Memory B cell (primary cell): ENCODE measurements at regions not wholly inside any gene's neighbourhood (a gene's known extent, or its start where the extent isn't known, plus 50 kb on each side); places are given as distances from the start of the nearest gene placed in this dataset.

Source experiments
- ATAC-seq: fragments of 150-1000 bp; cut with Tn5 transposase; 2 replicates; pipeline ENCODE4 v1.10.0; 2021; ENCODE audit warnings: low read depth, mild to moderate bottlenecking, moderate library complexity
- DNase-seq, 2 donors: peaks; one replicate each; pipeline ENCODE4 v3.0.0; 2022; ENCODE audit warnings: low spot score in 2 of 2
- H3K27ac Mint-ChIP-seq: one replicate; pipeline ENCODE4 v1.8.0; 2022; ENCODE audit warnings: mild to moderate bottlenecking, moderate library complexity, mixed read lengths
- H3K27me3 Mint-ChIP-seq: one replicate; pipeline ENCODE4 v1.8.0; 2022; ENCODE audit warnings: mixed read lengths
- H3K36me3 Mint-ChIP-seq: one replicate; pipeline ENCODE4 v1.8.0; 2022; ENCODE audit warnings: mild to moderate bottlenecking, mixed read lengths
- H3K4me1 Mint-ChIP-seq: one replicate; pipeline ENCODE4 v1.8.0; 2022; ENCODE audit warnings: mixed read lengths
- H3K4me3 Mint-ChIP-seq: one replicate; pipeline ENCODE4 v1.8.0; 2022; ENCODE audit warnings: mild to moderate bottlenecking, moderate library complexity, mixed read lengths
- H3K9me3 Mint-ChIP-seq: one replicate; pipeline ENCODE4 v1.8.0; 2022; ENCODE audit warnings: mixed read lengths

DNA sequence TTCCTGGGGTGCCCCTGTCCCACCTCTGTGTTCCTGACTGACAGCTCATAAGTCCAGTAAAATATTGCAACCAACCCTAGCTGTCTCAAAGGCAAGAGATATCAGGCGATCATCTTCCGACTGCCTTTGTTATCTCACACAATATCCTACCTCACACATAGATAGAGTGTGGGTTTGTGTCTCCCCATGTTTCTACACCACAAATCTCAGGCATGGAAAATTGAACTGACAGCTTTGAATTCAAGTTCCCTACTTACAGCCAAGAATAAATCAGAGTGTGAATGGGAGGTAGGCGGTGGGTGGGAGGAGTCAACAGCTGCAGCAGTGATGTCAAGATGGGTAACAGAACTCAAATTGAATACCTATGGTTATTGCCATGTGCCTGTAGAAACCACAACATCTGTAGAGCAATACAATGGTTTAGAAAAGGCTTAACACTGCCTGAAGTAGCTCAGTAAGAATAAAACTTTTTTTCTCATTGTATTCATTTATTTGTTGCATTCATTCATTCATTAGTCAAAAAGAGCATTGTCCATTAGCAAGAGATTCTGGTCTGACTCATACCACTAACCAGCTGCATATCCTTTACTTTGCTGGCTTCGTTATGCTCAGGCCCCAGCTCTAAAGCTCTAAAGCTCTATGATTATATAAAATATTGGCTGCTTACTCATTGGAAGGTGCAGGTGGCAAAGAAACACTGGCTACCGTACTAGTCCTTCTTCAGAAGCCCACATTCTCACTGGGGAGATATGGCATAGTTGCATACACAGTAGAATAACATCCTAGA lies 108.2 kb upstream of the DMAC1 start:
- H3K27ac Mint-ChIP-seq, result no peak overlapping the region
- H3K36me3 Mint-ChIP-seq, result no peaks in the 10 kb centered on the region
- ATAC-seq (no peak), DNase-seq (no peak)
- H3K4me1 Mint-ChIP-seq, result no peaks in the 10 kb centered on the region
- peaks cover 2% of the 10 kb centered on the region for H3K27me3 Mint-ChIP-seq
- no peaks in the 10 kb centered on the region for H3K9me3 Mint-ChIP-seq
- no peak overlapping the region for H3K4me3 Mint-ChIP-seq

DNA sequence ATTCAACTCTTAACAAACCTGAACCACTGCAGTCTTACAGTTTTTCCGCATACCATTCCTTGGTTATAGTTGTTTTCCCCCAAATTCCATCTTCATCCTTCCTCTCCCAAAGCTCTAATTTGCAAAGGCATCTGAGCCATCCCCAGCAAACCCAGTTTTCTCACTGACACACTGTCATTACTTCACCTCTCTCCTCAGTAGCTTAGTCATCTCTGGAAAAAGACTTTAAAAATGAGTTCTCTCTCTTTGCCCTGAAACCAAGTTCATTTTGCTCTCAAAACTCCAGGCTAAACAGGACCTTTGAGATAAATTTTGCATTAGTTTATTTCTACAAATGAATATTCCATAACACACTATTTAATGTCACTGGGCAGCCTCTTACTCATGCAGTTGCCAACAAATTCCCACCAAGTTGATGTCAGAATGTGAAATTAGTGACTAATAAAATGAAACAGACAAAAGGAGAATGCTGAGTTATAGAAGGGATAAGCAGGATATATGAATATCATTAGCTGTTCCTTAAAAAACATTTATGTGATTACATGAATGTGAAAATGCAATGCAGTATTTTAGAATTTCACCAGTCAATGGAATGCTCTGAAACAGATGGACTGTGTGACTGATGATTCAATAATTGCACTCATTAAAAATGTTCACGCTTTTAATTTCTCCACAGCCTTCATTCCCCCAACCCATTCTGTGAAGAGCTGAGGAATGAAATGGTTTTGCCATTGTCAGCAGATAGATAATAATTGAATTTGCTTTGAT lies 107.4 kb upstream of the DMAC1 start:
- Mint-ChIP-seq H3K4me3 (no peak overlapping the region), H3K4me1 (no peaks in the 10 kb centered on the region), H3K36me3 (no peaks in the 10 kb centered on the region), H3K27ac (no peak overlapping the region), H3K9me3 (no peaks in the 10 kb centered on the region), H3K27me3 (peaks cover 2% of the 10 kb centered on the region)
- no peak for DNase-seq
- ATAC-seq, result no peak

DNA sequence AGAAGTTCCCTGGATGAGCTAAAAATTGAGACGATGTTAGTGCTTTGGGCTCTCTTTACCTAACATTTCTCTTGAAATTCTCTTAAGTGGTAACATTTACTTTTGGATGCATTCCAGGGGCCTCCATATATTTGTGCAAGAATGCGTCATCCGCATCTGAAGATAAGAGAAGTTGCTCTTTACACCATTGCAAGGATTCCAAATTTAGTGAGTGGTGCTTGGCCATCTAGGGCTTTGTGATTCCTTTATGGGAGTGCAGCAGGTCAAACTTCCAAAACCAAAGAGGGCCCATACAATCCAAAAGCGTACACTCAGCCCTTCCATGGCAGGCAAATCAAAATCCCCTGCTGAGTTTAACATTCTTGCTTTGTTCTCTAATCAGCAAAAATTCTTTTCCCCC lies 102.0 kb upstream of the DMAC1 start:
- no peaks in the 10 kb centered on the region for H3K4me1 Mint-ChIP-seq
- no peak overlapping the region for H3K4me3 Mint-ChIP-seq
- no peak overlapping the region for H3K27ac Mint-ChIP-seq
- ATAC-seq, result no peak
- H3K36me3 Mint-ChIP-seq, result no peaks in the 10 kb centered on the region
- H3K9me3 Mint-ChIP-seq, result no peaks in the 10 kb centered on the region
- no peaks in the 10 kb centered on the region for H3K27me3 Mint-ChIP-seq
- no peak for DNase-seq

DNA sequence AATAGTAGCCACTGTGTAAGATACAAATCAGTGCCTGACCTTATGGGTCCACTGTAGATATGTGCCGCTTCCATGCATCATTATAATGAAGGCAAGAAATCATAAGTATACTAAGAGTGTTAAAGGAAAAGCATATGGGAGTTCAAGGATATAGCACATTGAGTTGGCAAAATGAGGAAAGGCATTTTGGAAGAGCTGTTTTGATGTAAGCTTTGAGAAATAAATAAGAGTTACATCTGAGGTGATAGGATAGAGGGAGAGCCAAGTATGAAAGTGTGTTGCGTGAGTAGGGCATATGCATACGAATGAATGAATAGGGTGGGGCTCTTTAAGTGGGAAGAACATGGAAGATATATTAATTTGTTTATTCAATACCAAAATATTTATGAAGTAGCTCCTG lies 101.0 kb upstream of the DMAC1 start:
- H3K9me3 Mint-ChIP-seq, result no peaks in the 10 kb centered on the region
- no peak overlapping the region for H3K4me3 Mint-ChIP-seq
- DNase-seq (no peak), ATAC-seq (no peak)
- H3K36me3 Mint-ChIP-seq, result no peaks in the 10 kb centered on the region
- H3K4me1 Mint-ChIP-seq, result no peaks in the 10 kb centered on the region
- H3K27me3 Mint-ChIP-seq, result no peaks in the 10 kb centered on the region
- no peak overlapping the region for H3K27ac Mint-ChIP-seq

DNA sequence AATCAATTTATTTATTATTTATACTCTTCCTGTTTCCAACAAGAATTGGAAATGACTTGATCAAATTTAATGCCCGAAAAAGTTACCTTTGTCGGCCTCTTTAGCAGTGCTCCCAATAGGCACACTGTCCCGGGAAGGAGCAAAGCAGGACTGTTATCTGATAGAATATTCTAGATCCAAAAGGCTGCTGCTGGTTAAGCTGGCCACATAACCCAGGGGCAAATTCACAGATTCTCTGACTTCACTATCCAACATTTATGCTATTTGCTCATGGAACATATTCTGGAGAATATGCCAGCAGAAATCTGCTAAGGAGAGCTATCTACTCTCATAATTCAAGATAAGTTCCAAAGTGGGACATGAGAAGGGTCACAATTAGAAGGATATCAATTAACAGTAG lies 100.2 kb upstream of the DMAC1 start:
- H3K36me3 Mint-ChIP-seq, result no peaks in the 10 kb centered on the region
- ATAC-seq (no peak), DNase-seq (no peak)
- H3K27me3 Mint-ChIP-seq, result no peaks in the 10 kb centered on the region
- no peaks in the 10 kb centered on the region for H3K4me1 Mint-ChIP-seq
- no peak overlapping the region for H3K4me3 Mint-ChIP-seq
- H3K9me3 Mint-ChIP-seq, result no peaks in the 10 kb centered on the region
- no peak overlapping the region for H3K27ac Mint-ChIP-seq

DNA sequence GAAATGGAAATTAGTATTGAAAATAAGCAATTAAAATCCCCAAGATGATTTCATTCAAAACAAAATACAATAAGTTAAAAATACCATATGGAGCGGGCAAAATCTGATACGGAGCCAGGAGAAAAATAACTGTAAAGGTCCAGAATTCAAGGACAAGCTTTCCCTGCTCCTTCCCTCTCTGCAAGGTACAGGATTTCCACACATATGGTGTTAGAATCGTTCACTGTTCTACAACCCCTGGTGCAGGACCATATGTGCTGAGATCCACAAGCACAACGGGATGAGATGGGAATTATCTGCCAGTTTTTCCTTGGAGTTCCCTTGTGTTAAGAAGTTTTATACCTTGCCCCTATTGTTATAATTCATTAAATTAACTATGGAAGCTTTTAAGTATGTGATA lies 94.7 kb upstream of the DMAC1 start:
- DNase-seq (no peak), ATAC-seq (no peak)
- Mint-ChIP-seq H3K27ac (no peak overlapping the region), H3K4me3 (no peak overlapping the region), H3K27me3 (no peaks in the 10 kb centered on the region), H3K9me3 (peaks cover 3% of the 10 kb centered on the region), H3K4me1 (peaks cover 6% of the 10 kb centered on the region), H3K36me3 (no peaks in the 10 kb centered on the region)

DNA sequence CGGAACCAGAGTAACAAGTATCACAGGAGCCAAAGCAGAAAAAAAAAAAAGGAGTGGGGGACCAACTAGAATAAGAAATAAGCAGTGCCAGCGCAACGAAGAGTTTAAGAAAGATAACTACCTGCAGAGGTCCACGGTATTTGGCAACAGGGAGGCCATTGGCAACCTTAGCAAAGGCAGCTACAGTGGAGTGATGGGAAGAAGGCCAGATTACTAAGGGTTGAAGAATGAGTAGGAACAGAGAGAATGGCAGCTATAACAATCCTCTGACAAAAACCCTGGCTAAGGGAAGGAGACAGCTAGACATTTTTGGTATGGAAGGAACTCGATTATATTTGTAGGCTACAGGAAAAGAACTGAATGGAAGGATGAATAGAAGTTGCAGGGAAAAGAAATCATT lies 93.4 kb upstream of the DMAC1 start:
- Mint-ChIP-seq H3K4me1 (peaks cover 6% of the 10 kb centered on the region), H3K9me3 (peaks cover 3% of the 10 kb centered on the region), H3K4me3 (no peak overlapping the region), H3K27me3 (no peaks in the 10 kb centered on the region), H3K36me3 (no peaks in the 10 kb centered on the region), H3K27ac (no peak overlapping the region)
- DNase-seq (no peak), ATAC-seq (no peak)

DNA sequence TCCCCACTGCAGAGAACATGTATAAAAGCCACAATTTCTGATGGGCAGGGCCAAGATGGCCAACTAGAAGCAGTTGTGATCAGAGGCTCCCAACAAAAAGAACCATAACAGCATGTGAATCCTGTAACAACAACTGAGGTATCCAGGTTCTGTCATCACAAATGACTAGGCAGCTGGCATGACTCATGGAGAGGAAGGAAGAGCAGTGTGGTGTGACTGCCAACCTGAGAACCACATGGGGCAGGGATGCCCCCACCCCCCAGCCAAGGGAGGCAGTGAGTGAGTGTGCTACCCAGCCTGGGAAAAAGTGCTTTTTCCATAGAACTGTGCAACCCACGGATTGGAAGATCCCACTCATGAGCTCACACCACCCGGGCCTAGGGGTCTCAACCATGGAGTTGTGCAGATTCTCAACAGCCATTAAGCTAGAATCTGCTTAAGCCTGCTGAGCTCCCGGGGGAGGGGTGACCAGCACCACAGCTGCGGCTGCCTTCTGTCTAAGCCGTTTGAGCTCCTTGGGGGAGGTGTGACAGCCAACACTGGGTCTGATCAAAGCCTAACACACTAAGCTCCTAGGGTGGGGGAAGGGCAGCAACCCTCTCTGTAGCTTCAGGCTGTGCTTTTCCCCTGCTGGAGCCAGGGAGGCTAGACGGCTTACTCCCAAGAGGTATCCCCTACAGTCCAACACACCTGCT lies 80.1 kb upstream of the DMAC1 start:
- Mint-ChIP-seq H3K27me3 (no peaks in the 10 kb centered on the region), H3K36me3 (peaks cover 7% of the 10 kb centered on the region), H3K4me1 (peaks cover 13% of the 10 kb centered on the region), H3K4me3 (no peak overlapping the region), H3K9me3 (peaks cover 3% of the 10 kb centered on the region), H3K27ac (no peak overlapping the region)
- DNase-seq (no peak), ATAC-seq (no peak)

DNA sequence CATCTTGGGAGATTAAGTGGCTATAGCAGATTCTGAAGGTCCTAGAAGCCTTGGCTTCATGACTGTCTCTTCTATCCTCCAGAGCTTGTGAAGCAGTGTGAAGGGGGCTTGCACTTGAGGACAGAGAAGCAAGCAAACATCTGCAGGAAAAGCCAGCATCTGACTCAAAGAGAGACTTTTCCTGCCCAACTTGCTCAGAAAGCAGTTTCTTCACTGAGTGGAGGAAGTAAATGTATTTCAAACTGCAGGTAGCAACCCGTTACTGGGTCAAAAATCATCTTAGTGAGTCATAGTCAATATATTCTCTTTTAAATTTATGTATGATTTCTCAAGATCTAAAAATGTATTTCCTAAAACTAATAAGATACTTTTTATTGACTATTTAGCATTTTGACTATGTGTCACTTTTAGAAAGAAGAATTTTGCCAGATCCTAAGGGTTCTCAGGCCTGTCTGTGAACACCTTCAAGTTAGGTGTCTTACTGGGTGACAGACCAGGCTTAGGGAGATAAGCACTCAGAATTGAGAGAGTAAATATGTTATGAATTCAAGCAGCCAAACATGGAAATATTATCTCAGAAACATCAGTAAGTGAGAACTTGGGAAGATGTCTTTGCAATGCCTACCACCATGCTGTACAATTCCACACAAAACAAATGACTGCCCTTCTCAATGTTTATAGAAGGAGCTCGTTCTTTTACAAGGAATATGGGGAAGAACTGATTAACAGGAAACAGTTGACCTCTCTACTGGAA lies 72.6 kb upstream of the DMAC1 start:
- no peak for ATAC-seq
- no peak overlapping the region for H3K4me3 Mint-ChIP-seq
- H3K27me3 Mint-ChIP-seq, result no peaks in the 10 kb centered on the region
- peaks cover 1% of the 10 kb centered on the region for H3K36me3 Mint-ChIP-seq
- no peak overlapping the region for H3K27ac Mint-ChIP-seq
- DNase-seq, result no peak
- peaks cover 1% of the 10 kb centered on the region for H3K9me3 Mint-ChIP-seq
- H3K4me1 Mint-ChIP-seq, result no peaks in the 10 kb centered on the region

DNA sequence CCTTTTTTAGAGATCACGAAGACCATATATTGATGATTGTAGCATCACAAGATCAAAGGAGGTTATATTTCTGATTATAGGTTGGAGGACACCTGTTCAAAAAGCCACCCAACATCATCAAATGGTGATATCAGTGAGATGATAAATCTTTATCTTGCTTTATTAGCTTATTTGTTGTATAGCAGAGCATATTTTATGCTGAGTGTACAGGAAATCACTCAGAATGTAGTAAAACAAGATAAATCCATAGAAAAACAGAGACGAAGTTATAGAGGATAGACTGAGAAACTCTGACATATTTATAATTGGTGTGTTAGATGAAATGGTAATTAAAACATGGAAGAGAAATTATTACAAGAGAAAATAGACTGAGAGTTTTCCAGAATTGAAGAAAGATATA lies 69.8 kb upstream of the DMAC1 start:
- Mint-ChIP-seq H3K36me3 (peaks cover 2% of the 10 kb centered on the region), H3K4me1 (no peaks in the 10 kb centered on the region), H3K27ac (no peak overlapping the region), H3K27me3 (peaks cover 3% of the 10 kb centered on the region), H3K9me3 (peaks cover 1% of the 10 kb centered on the region), H3K4me3 (no peak overlapping the region)
- no peak for DNase-seq
- ATAC-seq, result no peak

DNA sequence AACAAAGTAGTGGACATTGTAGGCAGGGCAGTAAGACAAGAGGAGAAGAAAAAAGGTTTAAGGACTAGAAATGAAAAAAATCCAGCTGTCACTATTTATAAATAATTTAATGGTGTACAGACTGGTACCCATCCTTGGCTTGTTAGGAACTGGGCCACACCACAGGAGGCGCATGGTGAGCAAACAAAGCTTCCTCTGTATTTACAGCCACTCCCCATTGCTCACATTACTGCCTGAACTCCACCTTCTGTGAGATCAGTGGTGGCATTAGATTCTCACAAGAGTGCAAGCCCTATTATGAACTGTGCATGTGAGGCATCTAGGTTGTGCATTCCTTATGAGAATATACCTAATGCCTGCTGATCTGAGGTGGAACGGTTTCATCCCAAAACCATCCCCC lies 62.6 kb upstream of the DMAC1 start:
- H3K9me3 Mint-ChIP-seq, result peaks cover 1% of the 10 kb centered on the region
- no peak overlapping the region for H3K27ac Mint-ChIP-seq
- peaks cover 2% of the 10 kb centered on the region for H3K36me3 Mint-ChIP-seq
- peaks cover 3% of the 10 kb centered on the region for H3K4me1 Mint-ChIP-seq
- peaks cover 7% of the 10 kb centered on the region for H3K27me3 Mint-ChIP-seq
- ATAC-seq (no peak), DNase-seq (no peak)
- no peak overlapping the region for H3K4me3 Mint-ChIP-seq

DNA sequence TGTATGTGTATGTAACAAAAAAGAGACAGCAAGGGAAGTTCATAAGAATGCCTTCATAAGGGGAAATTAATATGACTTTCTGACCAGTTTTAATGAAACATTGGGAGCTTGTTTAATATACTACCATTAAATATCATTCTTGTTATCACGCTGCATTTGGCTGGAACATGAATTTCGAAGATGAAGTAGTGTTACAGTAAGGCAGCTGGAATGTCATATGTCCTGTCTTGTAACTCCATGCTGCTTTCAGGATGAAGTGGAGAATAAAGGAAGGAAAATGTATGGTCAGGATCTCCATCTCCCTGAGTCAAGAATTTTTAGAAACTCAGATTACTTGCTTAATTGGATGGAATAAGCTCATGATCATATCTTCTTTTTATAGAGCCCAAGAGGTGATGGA lies 61.5 kb upstream of the DMAC1 start:
- no peak overlapping the region for H3K4me3 Mint-ChIP-seq
- DNase-seq (no peak), ATAC-seq (no peak)
- peaks cover 1% of the 10 kb centered on the region for H3K9me3 Mint-ChIP-seq
- H3K4me1 Mint-ChIP-seq, result peaks cover 3% of the 10 kb centered on the region
- no peak overlapping the region for H3K27ac Mint-ChIP-seq
- no peaks in the 10 kb centered on the region for H3K36me3 Mint-ChIP-seq
- H3K27me3 Mint-ChIP-seq, result peaks cover 5% of the 10 kb centered on the region

DNA sequence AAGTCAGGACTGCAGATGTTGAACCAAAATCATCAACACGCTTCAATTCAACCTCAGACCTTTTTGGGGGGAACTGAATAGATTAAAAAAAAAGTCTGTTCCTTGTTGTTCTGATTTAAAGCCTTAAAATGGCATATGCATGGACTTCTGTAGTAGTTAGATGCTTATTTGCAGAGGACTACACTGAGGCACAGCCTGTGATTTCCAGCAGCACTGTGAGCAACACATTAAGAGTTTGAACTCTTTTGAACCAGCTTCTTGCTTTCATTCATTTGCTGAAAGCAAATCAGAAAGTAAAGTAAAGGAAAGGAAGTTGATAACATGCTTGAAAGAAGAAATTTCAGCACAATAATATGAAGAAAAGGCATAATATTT lies 60.7 kb upstream of the DMAC1 start:
- Mint-ChIP-seq H3K4me1 (peaks cover 3% of the 10 kb centered on the region), H3K4me3 (no peak overlapping the region), H3K9me3 (peaks cover 1% of the 10 kb centered on the region), H3K36me3 (no peaks in the 10 kb centered on the region), H3K27me3 (peaks cover 5% of the 10 kb centered on the region), H3K27ac (no peak overlapping the region)
- DNase-seq, result no peak
- no peak for ATAC-seq
